ENCODE measurements at regions not wholly inside any gene's neighbourhood (a gene's known extent, or its start where the extent isn't known, plus 50 kb on each side); places are given as distances from the start of the nearest gene placed in this dataset.
"Not testable (repeated sequence)": the region's sequence is repeated elsewhere in the genome, so short reads cannot be mapped to it uniquely, and the experiment has no call there.

DNA sequence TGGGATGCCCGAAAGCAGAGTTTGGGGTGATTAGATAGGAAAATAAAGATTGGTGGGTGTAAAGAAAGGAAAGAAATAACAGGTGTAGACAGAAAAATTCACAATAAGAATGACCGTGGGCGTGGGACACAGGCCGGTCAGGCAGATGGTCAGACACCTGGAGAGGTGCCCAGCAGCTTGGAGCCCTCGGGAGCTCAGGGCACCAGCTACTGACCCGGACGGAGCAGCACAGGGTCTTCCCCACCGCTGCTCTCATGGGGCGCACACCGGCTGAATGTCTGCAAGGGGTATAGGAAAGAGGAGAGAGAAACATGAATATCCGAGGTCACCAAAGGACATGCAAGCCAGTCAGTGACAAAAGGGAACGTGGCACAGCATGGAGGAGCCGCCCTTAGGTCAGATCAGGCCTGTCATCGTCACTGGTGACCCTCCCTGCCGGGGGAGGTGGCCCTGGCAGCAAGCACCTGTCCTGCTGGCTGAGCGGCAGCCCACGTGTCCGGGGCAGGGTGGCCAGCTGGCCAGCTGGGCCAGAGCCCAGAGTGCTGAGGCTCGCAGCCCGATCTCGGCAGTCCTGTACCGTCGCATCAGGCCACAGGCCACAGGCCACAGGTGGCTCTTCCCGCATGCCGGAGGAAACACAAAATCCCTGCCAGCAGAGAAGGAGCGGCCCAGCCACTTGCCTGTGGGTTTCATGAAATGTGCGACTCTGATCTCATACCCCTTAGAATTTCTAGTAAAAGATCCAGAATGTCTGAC is 112.0 kb upstream of the NDUFV2 start:
- Mint-ChIP-seq H3K4me1 (ENCODE audit: low read depth in 2 of 2) (no peaks in the 10 kb centered on the region), H3K27me3 (peaks cover 26 to 49% of the 10 kb centered on the region in 2 donors), H3K27ac (no peak overlapping the region), H3K4me3 (no peak overlapping the region), H3K9me3 (no peaks in the 10 kb centered on the region), H3K36me3 (no peaks in the 10 kb centered on the region)
- ATAC-seq (no peak), DNase-seq (ENCODE audit: low spot score) (no peak)

DNA sequence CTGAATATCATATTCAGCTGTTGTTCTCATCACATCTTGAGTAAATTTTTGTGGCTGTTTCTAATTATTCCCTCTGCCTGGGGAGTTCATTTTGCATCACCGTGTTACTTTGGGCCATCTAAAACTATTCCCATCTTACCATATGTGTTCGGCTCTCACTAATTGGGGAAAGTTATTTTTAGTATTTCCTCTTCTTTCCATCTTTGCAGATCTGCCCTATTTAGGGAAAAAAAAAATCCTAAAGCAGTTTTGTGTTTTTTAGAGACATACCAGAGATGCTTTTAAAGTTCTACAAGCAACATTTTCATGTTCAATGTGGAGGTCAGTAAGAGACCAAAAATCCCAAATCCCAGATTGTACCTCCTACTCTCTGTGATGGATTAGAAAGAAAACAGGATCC is 111.3 kb upstream of the NDUFV2 start:
- no peaks in the 10 kb centered on the region for H3K4me1 Mint-ChIP-seq (ENCODE audit: low read depth in 2 of 2)
- no peak for ATAC-seq
- no peak for DNase-seq (ENCODE audit: low spot score)
- no peaks in the 10 kb centered on the region for H3K9me3 Mint-ChIP-seq
- no peak overlapping the region for H3K4me3 Mint-ChIP-seq
- H3K27me3 Mint-ChIP-seq = peaks cover 30 to 51% of the 10 kb centered on the region in 2 donors
- H3K27ac Mint-ChIP-seq = no peak overlapping the region
- H3K36me3 Mint-ChIP-seq = no peaks in the 10 kb centered on the region

DNA sequence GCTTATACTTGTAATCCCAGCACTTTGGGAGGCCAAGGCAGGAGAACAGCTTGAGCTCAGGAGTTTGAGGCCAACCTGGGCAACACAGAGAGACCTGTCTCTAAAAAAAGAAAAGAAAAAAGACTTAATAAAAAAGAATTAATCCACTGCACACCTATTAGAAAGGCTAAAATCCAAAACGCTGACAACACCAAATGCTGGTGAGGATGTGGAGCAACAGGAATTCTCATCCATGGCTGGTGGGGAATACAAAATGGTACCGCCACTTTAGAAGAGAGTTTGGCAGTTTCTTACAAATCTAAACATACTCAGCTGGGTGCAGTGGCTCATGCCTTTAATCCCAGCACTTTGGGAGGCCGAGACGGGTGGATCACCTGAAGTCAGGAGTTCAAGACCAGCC is 110.0 kb upstream of the NDUFV2 start:
- H3K27me3 Mint-ChIP-seq = peaks cover 31 to 48% of the 10 kb centered on the region in 2 donors
- H3K4me1 Mint-ChIP-seq (ENCODE audit: low read depth in 2 of 2); ATAC-seq; H3K36me3 Mint-ChIP-seq; DNase-seq (ENCODE audit: low spot score); H3K9me3 Mint-ChIP-seq; H3K27ac Mint-ChIP-seq; H3K4me3 Mint-ChIP-seq: not testable (repeated sequence)

DNA sequence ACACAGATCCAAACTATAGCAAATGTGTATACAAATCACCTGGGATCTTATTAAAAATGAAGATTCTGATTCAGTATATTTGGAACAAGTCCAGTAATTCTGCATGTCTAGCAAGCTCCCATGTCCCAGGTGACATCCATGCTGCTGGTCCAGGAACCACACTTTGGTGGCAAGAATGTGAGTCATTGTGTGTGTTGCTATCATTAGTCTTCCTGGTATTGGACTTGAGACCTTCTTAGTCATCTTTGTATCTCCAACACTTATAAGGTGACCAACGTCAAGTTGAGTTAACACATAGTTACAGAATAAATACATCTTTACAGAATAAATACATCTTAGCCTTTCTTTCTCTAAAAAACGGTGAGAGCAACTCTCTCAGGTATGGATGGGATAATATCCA is 107.9 kb upstream of the NDUFV2 start:
- Mint-ChIP-seq H3K27ac (no peak overlapping the region), H3K4me3 (no peak overlapping the region), H3K27me3 (peaks cover 37 to 58% of the 10 kb centered on the region in 2 donors), H3K9me3 (no peaks in the 10 kb centered on the region), H3K36me3 (no peaks in the 10 kb centered on the region), H3K4me1 (ENCODE audit: low read depth in 2 of 2) (no peaks in the 10 kb centered on the region)
- ATAC-seq = no peak
- no peak for DNase-seq (ENCODE audit: low spot score)

DNA sequence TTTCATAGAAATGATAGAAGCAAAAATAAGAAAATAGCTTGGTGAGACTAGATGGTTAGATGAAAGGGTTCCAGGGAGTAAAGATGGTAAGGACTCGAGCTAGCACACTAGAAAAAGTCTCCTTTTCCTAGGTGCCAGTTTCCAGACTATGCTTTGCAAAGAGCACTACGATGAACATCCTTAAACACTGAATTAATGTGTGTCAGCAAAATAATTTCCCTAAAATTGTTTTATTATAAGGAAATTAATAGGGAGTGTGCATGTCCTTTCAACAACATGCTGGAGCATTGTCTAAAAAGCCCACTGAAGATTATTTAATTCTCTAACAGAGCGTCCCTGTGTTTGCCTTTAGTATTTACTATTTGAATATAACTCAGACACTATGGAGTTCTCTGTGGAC is 107.4 kb upstream of the NDUFV2 start:
- H3K27ac Mint-ChIP-seq = no peak overlapping the region
- ATAC-seq = no peak
- no peak for DNase-seq (ENCODE audit: low spot score)
- H3K36me3 Mint-ChIP-seq = no peaks in the 10 kb centered on the region
- no peak overlapping the region for H3K4me3 Mint-ChIP-seq
- H3K9me3 Mint-ChIP-seq = no peaks in the 10 kb centered on the region
- peaks cover 35 to 54% of the 10 kb centered on the region in 2 donors for H3K27me3 Mint-ChIP-seq
- H3K4me1 Mint-ChIP-seq (ENCODE audit: low read depth in 2 of 2) = no peaks in the 10 kb centered on the region

DNA sequence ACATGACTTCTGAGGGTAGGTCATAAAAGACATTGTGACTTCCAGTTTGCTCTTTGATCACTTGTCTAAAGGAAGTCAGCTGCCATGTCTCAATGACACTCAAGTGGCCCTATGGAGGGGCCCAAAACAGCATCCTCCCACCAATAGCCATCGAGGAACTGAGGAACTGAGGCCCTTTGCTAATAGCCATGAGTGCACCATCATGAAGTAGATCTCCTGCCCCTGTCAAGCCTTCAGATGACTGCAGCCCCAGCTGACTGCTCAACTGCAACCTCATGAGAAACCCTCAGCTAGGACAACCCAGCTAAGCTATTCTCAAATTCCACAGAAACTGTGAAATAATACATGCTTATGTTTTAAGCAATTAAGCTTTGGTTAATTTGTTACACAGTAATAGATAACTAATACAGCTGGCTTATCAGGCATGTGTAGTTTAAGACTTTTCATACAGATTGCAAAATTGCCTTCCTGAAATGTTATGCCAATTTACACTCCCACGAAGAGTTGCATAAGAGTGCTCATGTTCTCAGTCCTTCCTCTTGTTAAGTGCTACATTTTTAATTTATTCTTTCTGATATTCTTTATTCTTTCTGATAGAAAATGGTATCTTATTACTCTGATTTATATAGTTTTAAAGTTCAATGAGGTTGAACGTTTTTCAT is 105.6 kb upstream of the NDUFV2 start:
- Mint-ChIP-seq H3K27ac (no peak overlapping the region), H3K9me3 (no peaks in the 10 kb centered on the region), H3K4me1 (ENCODE audit: low read depth in 2 of 2) (no peaks in the 10 kb centered on the region), H3K4me3 (no peak overlapping the region), H3K27me3 (peaks cover 33 to 54% of the 10 kb centered on the region in 2 donors), H3K36me3 (no peaks in the 10 kb centered on the region)
- ATAC-seq (no peak), DNase-seq (ENCODE audit: low spot score) (no peak)

DNA sequence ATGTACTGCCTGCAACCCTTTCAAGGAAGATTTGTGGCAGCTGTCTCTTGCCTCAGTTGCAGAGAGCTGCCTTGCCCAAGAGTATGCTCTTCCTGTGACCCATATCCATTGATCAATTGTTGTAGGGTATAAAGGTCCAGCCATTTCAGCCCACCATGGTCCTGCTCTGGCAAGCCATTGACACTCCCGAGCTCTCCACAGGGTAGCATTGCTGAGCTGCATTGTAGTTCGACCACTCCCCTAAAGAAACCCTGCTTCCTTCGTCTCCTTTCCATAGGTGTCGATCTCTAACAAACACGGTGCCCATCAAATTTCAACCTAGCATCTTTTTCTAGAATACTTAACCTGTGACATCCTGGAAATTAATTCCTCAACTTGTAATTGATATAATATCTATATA is 104.9 kb upstream of the NDUFV2 start:
- no peak for DNase-seq (ENCODE audit: low spot score)
- peaks cover 38 to 61% of the 10 kb centered on the region in 2 donors for H3K27me3 Mint-ChIP-seq
- H3K27ac Mint-ChIP-seq = no peak overlapping the region
- H3K36me3 Mint-ChIP-seq = no peaks in the 10 kb centered on the region
- no peaks in the 10 kb centered on the region for H3K9me3 Mint-ChIP-seq
- no peaks in the 10 kb centered on the region for H3K4me1 Mint-ChIP-seq (ENCODE audit: low read depth in 2 of 2)
- no peak for ATAC-seq
- no peak overlapping the region for H3K4me3 Mint-ChIP-seq

DNA sequence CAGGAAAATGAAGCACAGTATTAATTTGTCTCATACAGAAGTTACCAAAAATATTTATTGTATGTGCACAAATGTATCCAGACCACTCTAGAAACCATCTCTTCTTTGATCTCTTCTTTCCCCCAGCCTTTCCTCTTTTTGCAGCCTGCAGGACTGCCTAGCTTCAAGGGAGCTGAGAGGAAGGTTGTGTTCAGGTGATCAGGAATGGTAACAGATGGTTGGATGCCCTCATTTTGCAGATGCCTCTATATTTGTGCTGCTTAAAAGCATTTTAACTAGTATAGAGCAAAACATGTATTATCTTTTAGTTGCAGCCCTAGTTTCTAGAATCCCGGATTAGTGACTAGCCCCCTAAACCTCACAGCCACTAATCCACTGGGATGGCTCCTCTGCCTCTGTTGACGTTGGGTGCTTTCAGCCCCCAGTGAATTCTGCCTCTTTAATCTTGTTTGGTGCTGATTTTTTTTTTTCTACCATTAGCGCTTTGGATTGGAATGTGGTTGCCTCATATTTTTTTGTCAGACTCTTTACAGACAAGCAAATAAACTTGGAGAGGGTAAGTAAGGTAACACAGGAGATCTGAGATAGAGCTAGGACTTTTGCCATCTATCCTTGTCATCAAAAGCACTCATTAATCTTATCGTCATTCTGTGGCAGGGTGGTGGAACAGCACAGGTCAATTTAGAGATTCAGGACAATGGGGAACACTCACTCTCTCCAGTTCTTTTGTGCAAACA is 103.8 kb upstream of the NDUFV2 start:
- Mint-ChIP-seq H3K27me3 (peaks cover 42 to 63% of the 10 kb centered on the region in 2 donors), H3K27ac (no peak overlapping the region), H3K4me1 (ENCODE audit: low read depth in 2 of 2) (no peaks in the 10 kb centered on the region), H3K36me3 (no peaks in the 10 kb centered on the region), H3K9me3 (no peaks in the 10 kb centered on the region), H3K4me3 (no peak overlapping the region)
- no peak for ATAC-seq
- DNase-seq (ENCODE audit: low spot score) = no peak

DNA sequence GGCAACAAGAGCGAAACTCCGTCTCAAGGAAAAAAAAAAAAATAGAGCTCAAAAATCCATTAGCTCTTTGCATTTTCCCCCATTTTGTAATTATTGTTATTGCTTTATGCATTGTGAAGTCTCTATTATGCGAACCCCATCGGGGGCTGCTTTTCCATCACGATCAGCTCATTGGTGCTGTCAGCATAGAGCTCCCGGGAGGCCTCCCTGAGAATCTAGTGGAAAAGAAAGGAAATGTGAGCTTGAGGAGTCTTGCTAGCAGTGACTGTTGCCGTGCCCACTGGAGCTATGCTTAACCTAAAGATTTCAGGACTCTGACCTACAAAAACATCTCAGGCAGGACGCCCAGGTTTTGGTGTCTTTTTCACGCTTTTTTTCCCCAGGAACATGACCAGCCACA is 102.6 kb upstream of the NDUFV2 start:
- peaks cover 36 to 57% of the 10 kb centered on the region in 2 donors for H3K27me3 Mint-ChIP-seq

DNA sequence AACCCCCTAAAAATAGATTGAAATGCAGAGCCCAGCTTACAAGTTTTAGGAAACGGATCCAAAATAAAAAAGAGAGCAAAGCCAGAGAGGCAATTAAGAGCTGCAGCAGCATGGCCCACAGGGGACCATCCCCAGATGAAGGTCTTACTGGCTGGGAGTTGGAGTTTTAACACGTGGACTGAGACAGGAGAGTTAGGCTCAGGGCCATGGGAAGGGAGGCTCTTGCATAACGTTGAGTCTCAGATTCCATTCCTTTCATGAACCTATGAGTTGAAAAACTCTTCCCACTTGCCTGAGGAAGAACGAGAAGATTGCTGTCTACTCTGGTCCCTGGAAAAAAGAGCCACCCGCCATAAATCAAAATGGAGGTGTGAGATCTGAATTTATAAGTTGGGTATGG is 101.8 kb upstream of the NDUFV2 start:
- Mint-ChIP-seq H3K4me1 (ENCODE audit: low read depth in 2 of 2) (no peaks in the 10 kb centered on the region), H3K9me3 (no peaks in the 10 kb centered on the region), H3K36me3 (no peaks in the 10 kb centered on the region), H3K4me3 (no peak overlapping the region), H3K27me3 (peaks cover 36 to 57% of the 10 kb centered on the region in 2 donors), H3K27ac (no peak overlapping the region)
- ATAC-seq = no peak
- DNase-seq (ENCODE audit: low spot score) = no peak

More for the DNA sequence above, 102.6 kb upstream of the NDUFV2 start:
- Mint-ChIP-seq H3K4me1 (ENCODE audit: low read depth in 2 of 2) (no peaks in the 10 kb centered on the region), H3K4me3 (no peak overlapping the region), H3K36me3 (no peaks in the 10 kb centered on the region), H3K9me3 (no peaks in the 10 kb centered on the region), H3K27ac (no peak overlapping the region)
- ATAC-seq (no peak), DNase-seq (ENCODE audit: low spot score) (no peak)

DNA sequence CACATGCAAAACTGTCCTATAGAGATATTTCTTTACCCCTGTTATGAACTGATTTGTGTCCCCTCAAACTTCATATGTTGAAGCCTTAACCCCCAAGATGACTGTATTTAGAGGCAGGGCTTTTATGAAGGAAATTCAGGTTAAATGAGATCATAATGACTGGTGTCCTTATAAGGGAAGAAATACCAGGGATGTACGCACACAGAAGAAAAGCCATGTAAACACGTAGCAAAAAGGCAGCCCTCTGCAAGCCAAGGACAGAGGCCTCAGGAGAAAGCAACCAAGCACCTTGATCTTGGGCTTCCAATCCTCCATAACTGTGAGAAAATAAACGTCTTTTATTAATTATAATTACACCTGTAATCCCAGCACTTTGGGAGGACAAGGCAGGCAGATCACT is 101.3 kb upstream of the NDUFV2 start:
- DNase-seq (ENCODE audit: low spot score) = no peak
- Mint-ChIP-seq H3K36me3 (no peaks in the 10 kb centered on the region), H3K9me3 (no peaks in the 10 kb centered on the region), H3K27ac (no peak overlapping the region), H3K4me1 (ENCODE audit: low read depth in 2 of 2) (no peaks in the 10 kb centered on the region), H3K4me3 (no peak overlapping the region), H3K27me3 (peaks cover 31 to 54% of the 10 kb centered on the region in 2 donors)
- no peak for ATAC-seq

DNA sequence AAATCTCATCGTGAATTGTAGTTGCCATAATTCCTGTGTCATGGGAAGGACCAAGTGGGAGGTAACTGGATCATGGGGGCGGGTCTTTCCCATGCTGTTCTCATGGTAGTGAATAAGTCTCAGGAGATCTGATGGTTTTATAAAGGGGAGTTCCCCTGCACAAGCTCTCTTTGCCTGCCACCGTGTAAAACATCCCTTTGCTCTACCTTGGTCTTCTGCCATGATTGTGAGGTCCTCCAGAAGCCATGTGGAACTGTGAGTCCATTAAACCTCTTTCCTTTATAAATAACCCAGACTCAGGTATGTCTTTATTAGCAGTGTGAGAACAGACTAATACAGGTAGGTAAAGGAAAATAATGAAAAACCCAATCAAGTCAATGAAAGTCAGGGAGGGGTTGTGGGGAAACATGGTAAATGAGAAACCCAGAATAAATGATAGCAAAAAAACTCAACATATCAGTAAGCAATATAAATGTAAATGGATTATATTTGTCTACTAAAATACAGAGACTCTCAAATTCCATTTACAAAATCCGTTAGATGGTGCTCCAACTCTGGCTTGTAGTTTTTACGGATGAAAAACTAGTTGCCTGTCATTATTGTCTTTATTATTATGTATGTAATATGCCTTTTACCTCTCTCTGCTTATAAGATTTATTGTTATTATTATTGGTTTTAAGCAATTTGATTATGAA is 98.9 kb upstream of the NDUFV2 start:
- Mint-ChIP-seq H3K36me3 (no peaks in the 10 kb centered on the region), H3K9me3 (no peaks in the 10 kb centered on the region), H3K27ac (no peak overlapping the region), H3K27me3 (peaks cover 21 to 38% of the 10 kb centered on the region in 2 donors), H3K4me1 (ENCODE audit: low read depth in 2 of 2) (no peaks in the 10 kb centered on the region), H3K4me3 (no peak overlapping the region)
- no peak for ATAC-seq
- DNase-seq (ENCODE audit: low spot score) = no peak

DNA sequence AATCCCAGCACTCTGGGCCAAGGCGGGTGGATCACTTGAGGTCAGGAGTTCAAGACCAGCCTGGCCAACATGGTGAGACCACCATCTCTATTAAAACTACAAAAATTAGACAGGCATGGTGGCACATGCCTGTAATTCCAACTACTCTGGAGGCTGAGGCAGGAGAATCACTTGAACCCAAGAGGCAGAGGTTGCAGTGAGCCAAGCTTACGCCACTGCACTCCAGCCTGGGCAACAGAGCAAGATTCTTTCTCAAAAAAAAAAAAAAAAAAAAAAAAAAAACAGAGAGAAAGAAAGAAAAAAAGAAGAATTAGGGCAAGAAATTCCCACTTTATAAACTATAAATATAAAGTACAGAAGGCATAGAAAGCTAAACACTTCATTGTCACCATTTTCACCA is 98.2 kb upstream of the NDUFV2 start:
- H3K4me1 Mint-ChIP-seq (ENCODE audit: low read depth in 2 of 2); ATAC-seq: not testable (repeated sequence)
- H3K27me3 Mint-ChIP-seq = peaks cover 15 to 30% of the 10 kb centered on the region in 2 donors

More for the DNA sequence above, 98.2 kb upstream of the NDUFV2 start:
- not testable (repeated sequence) for H3K4me3 Mint-ChIP-seq; H3K27ac Mint-ChIP-seq; DNase-seq (ENCODE audit: low spot score); H3K9me3 Mint-ChIP-seq; H3K36me3 Mint-ChIP-seq
